B cell (primary cell): ENCODE measurements at regions not wholly inside any gene's neighbourhood (a gene's known extent, or its start where the extent isn't known, plus 50 kb on each side); places are given as distances from the start of the nearest gene placed in this dataset.

Experiments used
- ATAC-seq: fragments of 200-7000 bp; cut with Tn5 transposase; one replicate; pipeline ENCODE4 v1.10.0; 2021; ENCODE audit warnings: low read depth, mild to moderate bottlenecking, moderate number of reproducible peaks, moderate library complexity
- CTCF ChIA-PET: fragments of 350-600 bp; sonication (Branson Sonifier 250); formaldehyde crosslinking; loops from one replicate; lab custom pipeline; 2021; ENCODE audit warnings: antibody characterized with exemption, inconsistent platforms; lab: Charles Lee
- POLR2A ChIA-PET: fragments of 350-600 bp; sonication (Branson Sonifier 250); formaldehyde crosslinking; loops from one replicate; lab custom pipeline; 2021; ENCODE audit warnings: antibody characterized with exemption; lab: Charles Lee
- DNase-seq: peaks from one replicate; pipeline ENCODE4 v3.0.0; 2013
- H2AFZ ChIP-seq: 2 replicates; pipeline ENCODE4 v1.6.1; 2012; ENCODE audit warnings: mild to moderate bottlenecking, low read depth, low read length; ENCODE audit not compliant: insufficient read depth, poor library complexity, severe bottlenecking
- H3K27ac ChIP-seq, 2 donors: 1 replicate in 1 of 2; 2 replicates in 1 of 2; pipeline ENCODE4 v1.5.1; 2012 to 2013; ENCODE audit warnings: low read length in 2 of 2, mild to moderate bottlenecking in 2 of 2, moderate library complexity in 1 of 2
- H3K27me3 ChIP-seq, 4 experiments: fragments of 200-600 bp in 1 of 4; sonication (generic) in 1 of 4; replicated peaks in 1 of 4; 1 replicate in 2 of 4; 2 replicates in 2 of 4; pipeline versions ENCODE4 v1.6.1 to v1.7.0; 2013 to 2016; ENCODE audit warnings: low read length in 3 of 4, mild to moderate bottlenecking in 2 of 4, mixed read lengths in 1 of 4, moderate library complexity in 1 of 4; ENCODE audit not compliant: insufficient read depth in 4 of 4, control insufficient read depth in 3 of 4; ENCODE audit errors: control extremely low read depth in 1 of 4
- H3K36me3 ChIP-seq, 2 experiments: replicated peaks in 1 of 2; 1 replicate in 1 of 2; 2 replicates in 1 of 2; pipeline versions ENCODE4 v1.6.1 to v1.7.1; 2013; ENCODE audit warnings: low read length in 1 of 2; ENCODE audit not compliant: insufficient read depth in 2 of 2, control insufficient read depth in 1 of 2; ENCODE audit errors: control extremely low read depth in 1 of 2, extremely low read depth in 1 of 2
- H3K4me1 ChIP-seq, 2 donors: fragments of 200-600 bp in 1 of 2; sonication (generic) in 1 of 2; 1 replicate in 1 of 2; 2 replicates in 1 of 2; pipeline versions ENCODE4 v1.5.1 to v1.6.1; 2013 to 2017; ENCODE audit warnings: low read length in 2 of 2; ENCODE audit not compliant: control insufficient read depth in 2 of 2, insufficient read depth in 2 of 2
- H3K4me2 ChIP-seq: replicated peaks from 2 replicates; pipeline ENCODE3; 2012; ENCODE audit warnings: mild to moderate bottlenecking, low read depth, low read length; ENCODE audit not compliant: poor library complexity, severe bottlenecking
- H3K4me3 ChIP-seq, 5 experiments: fragments of 200-600 bp in 1 of 5; sonication (generic) in 1 of 5; 1 replicate in 3 of 5; 2 replicates in 2 of 5; pipeline versions ENCODE4 v1.5.1 to v1.7.0; 2011 to 2016; ENCODE audit warnings: low read length in 4 of 5, mild to moderate bottlenecking in 4 of 5, low read depth in 2 of 5, control low read depth in 1 of 5, moderate library complexity in 1 of 5; ENCODE audit not compliant: insufficient read depth in 1 of 5; ENCODE audit errors: control extremely low read depth in 1 of 5, extremely low read depth in 1 of 5
- H3K79me2 ChIP-seq: fragments of 200-600 bp; sonication (generic); one replicate; pipeline ENCODE4 v1.6.0; 2016; ENCODE audit warnings: low read length; ENCODE audit not compliant: control insufficient read depth, insufficient read depth
- H3K9ac ChIP-seq: fragments of 200-600 bp; sonication (generic); 2 replicates; pipeline ENCODE4 v1.6.1; 2017; ENCODE audit warnings: mild to moderate bottlenecking, low read length, moderate library complexity
- H3K9me3 ChIP-seq, 3 donors: one replicate each; pipeline versions ENCODE4 v1.6.1 to v1.7.1; 2013; ENCODE audit warnings: low read length in 2 of 3; ENCODE audit not compliant: control insufficient read depth in 2 of 3, insufficient read depth in 1 of 3; ENCODE audit errors: control extremely low read depth in 1 of 3
- H4K20me1 ChIP-seq: 2 replicates; pipeline ENCODE4 v1.6.0; 2012; ENCODE audit warnings: mild to moderate bottlenecking, low read length; ENCODE audit not compliant: insufficient read depth, control insufficient read depth, poor library complexity, severe bottlenecking
- H3K27ac Mint-ChIP-seq: one replicate; pipeline ENCODE4 v1.8.0; 2021; ENCODE audit warnings: mixed read lengths
- H3K27me3 Mint-ChIP-seq: one replicate; pipeline ENCODE4 v1.8.0; 2021; ENCODE audit warnings: mixed read lengths
- H3K4me1 Mint-ChIP-seq: one replicate; pipeline ENCODE4 v1.8.0; 2021; ENCODE audit warnings: mixed read lengths
- H3K4me3 Mint-ChIP-seq: one replicate; pipeline ENCODE4 v1.8.0; 2021; ENCODE audit warnings: mixed read lengths
- H3K9me3 Mint-ChIP-seq: one replicate; pipeline ENCODE4 v1.8.0; 2022; ENCODE audit warnings: mixed read lengths; ENCODE audit not compliant: insufficient read depth
- EZH2 ChIP-seq: IDR thresholded peaks from 2 replicates; pipeline ENCODE4 v1.6.1; 2012; ENCODE audit warnings: borderline replicate concordance, low read depth, mild to moderate bottlenecking, moderate library complexity, low read length; ENCODE audit not compliant: insufficient read depth, poor library complexity, severe bottlenecking
- WGBS: methylation state at CpG from one replicate; pipeline ENCODE4 v1.1.5; 2013; ENCODE audit warnings: missing lambda C conversion rate; ENCODE audit not compliant: insufficient coverage; 5-methylcytosine and 5-hydroxymethylcytosine counted together
- intact Hi-C: fragments of 100-400 bp; cut with micrococcal nuclease; formaldehyde crosslinking; loops from one replicate; pipeline ENCODE4 v1.10.0; 2022
- TF ChIP-seq, protein P1 (sequence below): fragments of 200-600 bp; IDR thresholded peaks from one replicate; pipeline ENCODE4 v1.8.0; 2022; ENCODE audit warnings: antibody characterized with exemption, mild to moderate bottlenecking

DNA sequence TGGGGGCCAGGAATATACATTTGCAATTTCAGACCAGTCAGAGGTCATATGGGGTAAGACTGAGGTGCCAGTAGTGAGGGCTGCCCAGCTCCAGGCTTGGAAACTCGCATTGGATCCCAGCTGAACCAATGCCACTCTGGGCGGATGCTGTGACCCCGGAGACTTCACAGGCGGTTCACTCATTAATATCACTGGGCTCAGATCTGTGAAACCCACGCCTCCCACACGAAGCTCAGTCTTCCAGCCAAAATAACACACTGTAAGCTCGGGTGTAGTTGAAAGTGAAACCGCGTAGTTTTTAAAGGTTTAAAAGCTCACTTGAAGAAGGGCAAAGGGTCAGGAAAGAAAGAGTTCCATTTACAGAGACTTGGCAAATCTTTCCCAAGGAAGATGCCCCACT lies 254.8 kb downstream of the FOXL1 start:
- TF ChIP-seq, protein P1, sequence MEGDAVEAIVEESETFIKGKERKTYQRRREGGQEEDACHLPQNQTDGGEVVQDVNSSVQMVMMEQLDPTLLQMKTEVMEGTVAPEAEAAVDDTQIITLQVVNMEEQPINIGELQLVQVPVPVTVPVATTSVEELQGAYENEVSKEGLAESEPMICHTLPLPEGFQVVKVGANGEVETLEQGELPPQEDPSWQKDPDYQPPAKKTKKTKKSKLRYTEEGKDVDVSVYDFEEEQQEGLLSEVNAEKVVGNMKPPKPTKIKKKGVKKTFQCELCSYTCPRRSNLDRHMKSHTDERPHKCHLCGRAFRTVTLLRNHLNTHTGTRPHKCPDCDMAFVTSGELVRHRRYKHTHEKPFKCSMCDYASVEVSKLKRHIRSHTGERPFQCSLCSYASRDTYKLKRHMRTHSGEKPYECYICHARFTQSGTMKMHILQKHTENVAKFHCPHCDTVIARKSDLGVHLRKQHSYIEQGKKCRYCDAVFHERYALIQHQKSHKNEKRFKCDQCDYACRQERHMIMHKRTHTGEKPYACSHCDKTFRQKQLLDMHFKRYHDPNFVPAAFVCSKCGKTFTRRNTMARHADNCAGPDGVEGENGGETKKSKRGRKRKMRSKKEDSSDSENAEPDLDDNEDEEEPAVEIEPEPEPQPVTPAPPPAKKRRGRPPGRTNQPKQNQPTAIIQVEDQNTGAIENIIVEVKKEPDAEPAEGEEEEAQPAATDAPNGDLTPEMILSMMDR = no peak
- TF ChIP-seq EZH2 = no peak
- no peak overlapping the region for H3K27ac Mint-ChIP-seq
- no peak overlapping the region for H3K4me3 Mint-ChIP-seq
- H3K9me3 Mint-ChIP-seq = no peaks in the 10 kb centered on the region
- peaks cover 21% of the 10 kb centered on the region for H3K27me3 Mint-ChIP-seq
- no peaks in the 10 kb centered on the region for H3K36me3 ChIP-seq
- H3K27ac ChIP-seq = no peak overlapping the region
- H3K79me2 ChIP-seq = no peaks in the 10 kb centered on the region
- 72% methylated on average over 4 of the region's 9 CpGs for WGBS
- ChIA-PET CTCF (no interaction called here), POLR2A (no interaction called here)
- H4K20me1 ChIP-seq = no peaks in the 10 kb centered on the region
- intact Hi-C loops = no loop called here
- H3K4me3 ChIP-seq = no peak overlapping the region
- H3K27me3 ChIP-seq = no peaks in the 10 kb centered on the region
- ATAC-seq (no peak), DNase-seq (no peak)
- no peak overlapping the region for H2AFZ ChIP-seq
- no peaks in the 10 kb centered on the region for H3K4me1 Mint-ChIP-seq
- no peaks in the 10 kb centered on the region for H3K4me1 ChIP-seq
- H3K9me3 ChIP-seq = no peaks in the 10 kb centered on the region
- H3K4me2 ChIP-seq = no peak overlapping the region
- no peak overlapping the region for H3K9ac ChIP-seq

DNA sequence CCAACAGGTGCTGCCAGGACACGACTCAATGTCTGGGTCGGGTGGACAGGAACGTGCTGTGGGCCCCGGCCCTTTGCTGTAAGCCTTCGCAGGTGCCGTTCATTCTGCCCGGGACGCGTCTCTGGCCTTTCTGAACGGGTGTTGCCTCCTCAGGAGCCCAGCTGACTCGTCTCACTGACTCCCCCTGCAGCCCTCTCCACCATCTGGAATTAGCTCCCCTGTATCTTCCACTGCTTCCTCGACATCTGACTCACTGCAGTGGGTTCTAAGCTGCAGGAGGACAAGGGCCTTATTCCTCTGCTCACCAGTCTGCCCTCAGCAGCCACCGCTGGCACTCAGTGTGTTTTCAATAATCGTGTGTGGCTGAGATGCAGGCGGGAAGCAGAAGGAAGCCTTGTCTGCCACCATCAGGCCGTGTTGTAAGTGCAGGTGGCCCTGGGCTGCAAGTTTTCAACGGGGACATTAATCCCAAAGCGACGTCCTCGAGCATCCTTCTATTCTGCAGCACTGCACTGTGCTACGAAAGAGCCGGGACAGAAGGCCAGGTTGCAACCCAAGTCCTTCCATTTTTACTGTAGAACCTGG lies 256.2 kb downstream of the FOXL1 start:
- Histone ChIP-seq H3K9me3 (peaks cover 0 to 3% (median 0%) of the 10 kb centered on the region in 3 donors), H3K27ac (no peak overlapping the region), H3K36me3 (no peaks in the 10 kb centered on the region), H4K20me1 (no peaks in the 10 kb centered on the region), H3K4me3 (no peak overlapping the region), H3K4me1 (no peaks in the 10 kb centered on the region), H3K27me3 (no peaks in the 10 kb centered on the region), H3K79me2 (no peaks in the 10 kb centered on the region), H3K9ac (no peak overlapping the region), H2AFZ (no peak overlapping the region), H3K4me2 (no peak overlapping the region)
- TF ChIP-seq, protein P1 = no peak
- no peak for TF ChIP-seq EZH2
- Mint-ChIP-seq H3K9me3 (no peaks in the 10 kb centered on the region), H3K4me1 (no peaks in the 10 kb centered on the region), H3K4me3 (no peak overlapping the region), H3K27me3 (peaks cover 9% of the 10 kb centered on the region), H3K27ac (no peak overlapping the region)
- ChIA-PET POLR2A (no interaction called here), CTCF (no interaction called here)
- intact Hi-C loops = no loop called here
- WGBS = 62% methylated on average over 22 of the region's 22 CpGs
- DNase-seq = no peak
- ATAC-seq = no peak
